ENCODE measurements at regions not wholly inside any gene's neighbourhood (a gene's known extent, or its start where the extent isn't known, plus 50 kb on each side); places are given as distances from the start of the nearest gene placed in this dataset.

DNA sequence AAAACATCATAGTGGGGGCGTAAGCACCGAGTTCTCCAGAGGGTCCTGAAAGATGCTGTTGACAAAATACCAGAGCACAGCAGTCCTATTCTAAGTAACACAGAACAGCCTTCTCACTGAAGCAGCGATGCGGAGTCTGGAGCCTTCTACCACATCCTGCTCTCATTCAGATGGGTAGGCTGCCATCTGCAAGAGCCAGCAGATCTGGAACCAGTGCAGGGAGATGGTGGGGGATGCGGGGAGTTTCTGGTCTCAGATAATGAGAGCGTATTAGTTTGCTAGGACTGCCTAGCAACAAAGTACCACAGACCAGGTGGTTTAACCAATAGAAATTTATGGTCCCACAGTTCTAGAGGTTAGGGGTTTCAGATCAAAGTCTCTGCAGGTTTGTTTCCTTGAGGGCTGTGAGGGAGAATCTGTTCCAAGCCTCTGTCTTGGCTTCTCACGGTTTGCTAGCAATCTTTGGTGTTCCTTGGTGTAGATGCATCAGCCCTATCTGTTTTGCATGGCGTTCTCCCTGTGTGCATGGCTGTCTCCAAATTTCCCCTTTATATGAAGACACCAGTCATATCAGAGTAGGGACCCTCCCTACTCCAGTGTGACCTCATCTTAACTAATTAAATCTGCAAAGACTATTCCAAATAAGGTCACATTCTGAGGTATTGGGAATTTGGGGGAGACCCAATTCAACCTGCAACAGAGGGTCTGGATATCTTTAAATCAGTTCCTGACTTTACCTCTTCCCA is 52.0 kb upstream of the STEAP1B start:
- intact Hi-C loops (cut with DNase I): no loop called here
- no peak for DNase-seq (ENCODE audit: low spot score)

GRCh38 chr7:22550514-22551030 is 50.6 kb upstream of the STEAP1B start:
- intact Hi-C loops (cut with DNase I): no loop called here
- DNase-seq (ENCODE audit: low spot score): no peak

GRCh38 chr7:22549667-22550513 is 49.9 kb upstream of the STEAP1B start:
- intact Hi-C loops (cut with DNase I): no loop called here
- no peak for DNase-seq (ENCODE audit: low spot score)
